ENCODE measurements at regions not wholly inside any gene's neighbourhood (a gene's known extent, or its start where the extent isn't known, plus 50 kb on each side); places are given as distances from the start of the nearest gene placed in this dataset.

GRCh38 chr7:54084340-54084739 is 457.8 kb upstream of the VSTM2A start:
- Histone ChIP-seq H3K4me1 (no peaks in the 10 kb centered on the region), H3K27ac (no peak overlapping the region), H3K36me3 (no peaks in the 10 kb centered on the region), H3K4me3 (no peak overlapping the region), H3K9me3 (replicated peaks) (no peaks in the 10 kb centered on the region), H3K27me3 (no peaks in the 10 kb centered on the region)
- no peak for DNase-seq

GRCh38 chr7:54090652-54091213 is 451.4 kb upstream of the VSTM2A start:
- Histone ChIP-seq H3K27ac (no peak overlapping the region), H3K4me1 (no peaks in the 10 kb centered on the region), H3K27me3 (peaks cover 22% of the 10 kb centered on the region; the same call in 1 of the 2 replicates), H3K9me3 (replicated peaks) (0 out of 2 replicates have a peak, but pooled peaks cover 3% of the 10 kb centered on the region), H3K4me3 (no peak overlapping the region), H3K36me3 (no peaks in the 10 kb centered on the region)
- no peak for DNase-seq

- 0 out of 2 replicates have a peak, but pooled peaks cover 3% of the 10 kb centered on the region for H3K9me3 ChIP-seq (replicated peaks)
- H3K36me3 ChIP-seq = no peaks in the 10 kb centered on the region
- no peak overlapping the region for H3K27ac ChIP-seq
- DNase-seq = no peak
- H3K4me3 ChIP-seq = no peak overlapping the region
- peaks cover 22% of the 10 kb centered on the region; the same call in 1 of the 2 replicates for H3K27me3 ChIP-seq
- H3K4me1 ChIP-seq = no peaks in the 10 kb centered on the region
These were observed 450.9 kb upstream of the VSTM2A start for GRCh38 chr7:54091322-54091721.

GRCh38 chr7:54097886-54098285 is 444.3 kb upstream of the VSTM2A start:
- no peaks in the 10 kb centered on the region for H3K9me3 ChIP-seq (replicated peaks)
- H3K27me3 ChIP-seq = peaks cover 8% of the 10 kb centered on the region
- no peak overlapping the region for H3K4me3 ChIP-seq
- no peaks in the 10 kb centered on the region for H3K4me1 ChIP-seq
- DNase-seq = no peak
- no peak overlapping the region for H3K27ac ChIP-seq
- H3K36me3 ChIP-seq = no peaks in the 10 kb centered on the region

DNA sequence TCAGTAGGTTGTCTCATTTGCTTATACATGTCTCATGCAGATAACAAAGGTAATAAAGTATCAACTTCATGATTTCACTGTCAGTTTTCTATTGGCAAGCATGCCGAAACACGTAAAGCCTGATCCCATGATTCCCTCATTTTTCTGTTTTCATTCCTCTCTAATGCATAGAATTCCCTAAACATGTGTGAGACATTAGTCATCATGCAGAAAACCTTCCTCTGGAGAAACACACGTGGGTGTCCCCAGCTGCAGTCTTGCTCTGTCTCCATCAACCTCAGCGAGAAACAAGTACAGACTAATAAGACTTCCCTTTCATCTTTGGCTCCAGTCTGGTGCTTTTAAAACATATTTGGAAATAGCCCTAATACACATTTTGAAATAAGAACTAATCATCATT is 432.7 kb upstream of the VSTM2A start:
- Histone ChIP-seq H3K27me3 (peaks cover 12% of the 10 kb centered on the region), H3K36me3 (no peaks in the 10 kb centered on the region), H3K4me1 (no peaks in the 10 kb centered on the region), H3K4me3 (no peak overlapping the region), H3K9me3 (replicated peaks) (no peaks in the 10 kb centered on the region), H3K27ac (no peak overlapping the region)
- DNase-seq = no peak

DNA sequence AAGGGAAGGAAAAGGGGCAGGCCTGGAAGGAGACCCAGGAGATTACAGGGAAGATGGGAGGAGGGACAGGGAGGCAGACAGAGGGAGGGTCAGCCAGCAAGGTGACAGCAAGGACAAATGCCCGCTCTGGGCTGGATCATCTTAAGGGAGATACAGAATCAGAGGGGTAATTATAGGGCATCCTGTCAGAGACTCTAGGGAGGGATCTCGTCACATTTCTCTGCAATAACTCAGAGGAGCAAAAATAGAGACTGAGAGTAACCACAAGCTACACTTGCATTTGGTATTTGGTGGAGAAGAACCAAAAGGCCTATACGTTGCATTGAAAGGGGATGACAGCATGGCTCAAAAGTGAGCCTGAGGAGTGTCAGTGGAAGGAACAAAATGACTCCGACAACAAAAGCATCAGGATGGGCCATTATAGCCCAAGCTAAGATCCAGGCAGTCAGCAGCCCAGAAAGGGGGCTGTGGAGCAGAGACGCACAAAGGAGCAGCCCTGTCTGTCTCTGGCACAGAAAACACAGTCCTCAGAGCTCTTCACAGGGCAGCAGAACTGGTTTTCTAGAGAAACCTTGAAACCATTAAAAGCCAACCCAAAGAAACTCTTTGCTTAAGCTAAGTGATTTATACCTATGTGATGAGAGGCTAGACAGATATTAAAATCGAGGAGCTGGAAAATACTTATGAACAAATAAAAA is 430.2 kb upstream of the VSTM2A start:
- Histone ChIP-seq H3K4me1 (no peaks in the 10 kb centered on the region), H3K9me3 (replicated peaks) (no peaks in the 10 kb centered on the region), H3K27ac (no peak overlapping the region), H3K27me3 (peaks cover 9% of the 10 kb centered on the region), H3K36me3 (no peaks in the 10 kb centered on the region), H3K4me3 (no peak overlapping the region)
- DNase-seq = no peak

GRCh38 chr7:54112567-54112966 is 429.6 kb upstream of the VSTM2A start:
- Histone ChIP-seq H3K9me3 (replicated peaks) (no peaks in the 10 kb centered on the region), H3K36me3 (no peaks in the 10 kb centered on the region)

DNA sequence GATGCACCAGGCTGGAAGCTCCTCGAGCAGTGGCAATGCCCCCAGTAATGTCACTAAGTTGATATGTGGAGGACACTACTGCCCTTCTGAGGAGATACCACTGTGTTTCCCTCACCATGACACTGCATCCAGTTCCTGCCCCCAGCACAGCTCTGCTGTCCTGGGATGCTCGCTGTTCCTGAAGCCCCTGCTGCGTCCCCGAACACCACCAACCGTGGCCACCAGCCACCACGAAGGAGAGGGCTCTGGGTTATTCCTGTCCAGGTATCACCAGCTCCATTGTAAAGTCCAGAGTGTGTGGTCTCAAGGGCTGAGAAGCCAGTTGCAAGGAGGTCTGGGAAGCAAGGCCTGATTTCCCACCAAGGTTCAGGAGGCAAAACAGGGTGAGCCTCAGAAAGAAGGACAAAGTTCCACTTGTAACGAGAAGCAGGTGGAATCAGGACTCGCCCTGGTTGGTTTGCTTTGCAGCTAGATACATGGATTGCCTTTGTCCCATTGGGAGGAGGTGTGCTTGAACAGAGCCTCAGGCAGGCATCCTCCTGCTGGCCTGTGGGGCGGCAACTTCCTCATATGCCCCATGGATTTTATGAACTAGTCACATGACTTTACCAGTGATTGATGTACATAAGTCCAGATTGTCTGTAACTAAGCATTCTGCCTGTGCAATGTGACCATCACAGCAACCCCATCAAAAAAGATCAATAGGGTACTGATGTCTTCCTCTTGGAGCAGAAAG is 427.0 kb upstream of the VSTM2A start:
- H3K27me3 ChIP-seq = no peaks in the 10 kb centered on the region
- no peak for DNase-seq

More at GRCh38 chr7:54112567-54112966, 429.6 kb upstream of the VSTM2A start:
- DNase-seq = no peak
- Histone ChIP-seq H3K4me3 (no peak overlapping the region), H3K27me3 (peaks cover 3% of the 10 kb centered on the region; the same call in 1 of the 2 replicates), H3K27ac (no peak overlapping the region), H3K4me1 (no peaks in the 10 kb centered on the region)

GRCh38 chr7:54116956-54117355 is 425.2 kb upstream of the VSTM2A start:
- Histone ChIP-seq H3K27me3 (no peaks in the 10 kb centered on the region), H3K4me1 (no peaks in the 10 kb centered on the region), H3K4me3 (no peak overlapping the region), H3K27ac (no peak overlapping the region), H3K9me3 (replicated peaks) (no peaks in the 10 kb centered on the region), H3K36me3 (no peaks in the 10 kb centered on the region)
- DNase-seq = no peak

More for the DNA sequence above, 427.0 kb upstream of the VSTM2A start:
- Histone ChIP-seq H3K4me3 (no peak overlapping the region), H3K36me3 (no peaks in the 10 kb centered on the region), H3K9me3 (replicated peaks) (no peaks in the 10 kb centered on the region), H3K27ac (no peak overlapping the region), H3K4me1 (no peaks in the 10 kb centered on the region)

GRCh38 chr7:54129035-54129434 is 413.1 kb upstream of the VSTM2A start:
- H3K27me3 ChIP-seq = no peaks in the 10 kb centered on the region
- no peaks in the 10 kb centered on the region for H3K36me3 ChIP-seq
- no peak overlapping the region for H3K27ac ChIP-seq
- no peak overlapping the region for H3K4me3 ChIP-seq
- no peak for DNase-seq
- no peaks in the 10 kb centered on the region for H3K4me1 ChIP-seq
- H3K9me3 ChIP-seq (replicated peaks) = no peaks in the 10 kb centered on the region

- no peak overlapping the region for H3K4me3 ChIP-seq
- peaks cover 7% of the 10 kb centered on the region for H3K27me3 ChIP-seq
- H3K27ac ChIP-seq = no peak overlapping the region
These were observed 400.6 kb upstream of the VSTM2A start for GRCh38 chr7:54141576-54141975.

GRCh38 chr7:54145716-54146115 is 396.5 kb upstream of the VSTM2A start:
- Histone ChIP-seq H3K36me3 (no peaks in the 10 kb centered on the region), H3K9me3 (replicated peaks) (no peaks in the 10 kb centered on the region), H3K4me1 (no peaks in the 10 kb centered on the region), H3K27ac (no peak overlapping the region), H3K27me3 (peaks cover 7% of the 10 kb centered on the region), H3K4me3 (no peak overlapping the region)
- DNase-seq = no peak

More at GRCh38 chr7:54141576-54141975, 400.6 kb upstream of the VSTM2A start:
- Histone ChIP-seq H3K9me3 (replicated peaks) (no peaks in the 10 kb centered on the region), H3K36me3 (no peaks in the 10 kb centered on the region), H3K4me1 (no peaks in the 10 kb centered on the region)
- no peak for DNase-seq

DNA sequence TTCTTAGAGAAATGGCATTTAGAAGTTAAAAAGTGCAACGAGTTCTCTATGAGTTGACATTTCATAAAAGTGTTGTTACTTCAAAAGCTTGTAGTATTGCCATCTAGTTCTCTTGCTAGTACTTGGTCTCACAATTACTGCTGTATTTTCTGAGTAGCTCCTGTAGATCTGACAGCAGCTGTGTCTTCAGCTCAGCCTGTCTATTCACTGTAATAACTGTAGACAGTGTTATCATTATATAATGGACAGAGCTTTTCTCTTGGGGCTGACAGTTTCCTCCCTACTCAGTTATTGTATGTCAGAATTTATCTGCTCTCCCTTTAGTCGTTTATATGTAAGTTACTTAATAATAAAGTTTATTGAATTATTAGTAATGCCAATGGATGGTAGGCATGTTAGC is 388.7 kb upstream of the VSTM2A start:
- Histone ChIP-seq H3K4me1 (no peaks in the 10 kb centered on the region), H3K4me3 (no peak overlapping the region), H3K36me3 (no peaks in the 10 kb centered on the region), H3K27ac (no peak overlapping the region), H3K27me3 (0 out of 2 replicates have a peak, but pooled peaks cover 2% of the 10 kb centered on the region), H3K9me3 (replicated peaks) (no peaks in the 10 kb centered on the region)
- DNase-seq = no peak

DNA sequence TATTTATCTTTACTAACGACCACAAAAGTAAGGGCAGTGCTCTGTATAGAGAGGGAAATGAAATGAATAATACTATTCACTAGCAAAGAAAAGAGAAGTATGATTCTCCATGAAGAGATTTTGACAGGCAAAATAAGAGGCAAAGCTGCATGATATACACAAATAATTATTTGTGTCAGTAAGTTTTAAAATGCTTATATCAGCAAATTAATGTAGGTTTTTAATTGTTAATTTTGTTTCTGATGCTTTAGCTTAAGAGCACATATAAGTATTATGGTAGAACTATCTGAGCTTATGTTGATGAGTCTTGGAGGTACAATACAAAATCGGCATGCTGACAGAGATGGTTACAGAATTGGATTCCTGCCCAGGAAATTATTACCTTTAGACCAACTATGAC is 383.1 kb upstream of the VSTM2A start:
- H3K4me1 ChIP-seq = no peaks in the 10 kb centered on the region
- no peaks in the 10 kb centered on the region for H3K9me3 ChIP-seq (replicated peaks)
- no peak overlapping the region for H3K4me3 ChIP-seq
- H3K27me3 ChIP-seq = 0 out of 2 replicates have a peak, but pooled peaks cover 2% of the 10 kb centered on the region
- H3K36me3 ChIP-seq = no peaks in the 10 kb centered on the region
- DNase-seq = no peak
- H3K27ac ChIP-seq = no peak overlapping the region

DNA sequence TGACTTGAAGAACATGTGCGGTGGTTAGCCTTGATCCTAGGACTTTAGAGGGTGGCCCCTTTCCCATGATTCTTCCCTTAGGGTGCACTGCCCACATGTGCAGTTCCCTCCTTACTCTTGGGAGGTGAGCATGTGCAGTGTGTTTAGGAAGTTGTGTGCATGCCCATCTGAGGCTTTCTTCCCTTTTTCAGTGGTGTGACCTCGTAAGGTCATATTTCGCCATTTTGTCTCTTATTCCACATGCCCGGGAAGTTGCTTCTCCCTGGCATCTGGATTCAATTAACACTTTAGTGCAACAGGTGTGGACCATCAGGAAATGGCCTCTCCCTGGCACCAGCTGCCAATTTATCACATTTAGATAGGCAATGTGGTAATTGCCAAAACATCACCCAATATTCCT is 380.6 kb upstream of the VSTM2A start:
- no peak for DNase-seq
- no peak overlapping the region for H3K4me3 ChIP-seq

More for the DNA sequence above, 380.6 kb upstream of the VSTM2A start:
- Histone ChIP-seq H3K36me3 (no peaks in the 10 kb centered on the region), H3K27ac (no peak overlapping the region), H3K9me3 (replicated peaks) (no peaks in the 10 kb centered on the region), H3K4me1 (no peaks in the 10 kb centered on the region), H3K27me3 (0 out of 2 replicates have a peak, but pooled peaks cover 2% of the 10 kb centered on the region)
